ENCODE measurements at regions not wholly inside any gene's neighbourhood (a gene's known extent, or its start where the extent isn't known, plus 50 kb on each side); places are given as distances from the start of the nearest gene placed in this dataset.

DNA sequence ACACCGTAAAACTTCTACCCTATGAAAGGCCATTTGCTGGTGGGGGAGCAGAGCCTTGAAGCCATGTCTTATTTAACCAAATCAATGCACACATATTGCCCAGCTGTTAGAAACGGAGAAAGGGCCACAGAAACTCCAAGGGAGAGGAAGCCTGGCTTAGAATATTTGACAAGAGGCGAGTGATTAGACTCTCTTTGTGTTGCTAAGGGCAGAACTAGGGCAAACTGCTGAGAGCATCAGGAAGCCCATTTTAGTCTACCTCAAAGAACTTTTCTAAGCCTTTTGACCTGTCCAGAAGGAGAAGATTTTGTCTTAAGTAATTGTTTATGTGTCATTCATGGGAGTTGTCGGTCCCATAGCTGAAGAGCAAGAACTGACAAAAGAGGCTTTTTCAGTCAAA, 54.4 kb upstream of the CELF4 start:
- no peaks in the 10 kb centered on the region for H3K36me3 Mint-ChIP-seq (ENCODE audit: low read depth)
- no peaks in the 10 kb centered on the region for H3K9me3 Mint-ChIP-seq
- no peak overlapping the region for H3K27ac Mint-ChIP-seq
- H3K4me3 Mint-ChIP-seq = no peak overlapping the region
- no peaks in the 10 kb centered on the region for H3K27me3 Mint-ChIP-seq (ENCODE audit: low read depth)
- H3K4me1 Mint-ChIP-seq (ENCODE audit: low read depth) = no peaks in the 10 kb centered on the region

GRCh38 chr18:37617623-37618022, 52.0 kb upstream of the CELF4 start:
- Mint-ChIP-seq H3K9me3 (no peaks in the 10 kb centered on the region), H3K4me3 (no peak overlapping the region), H3K27me3 (ENCODE audit: low read depth) (no peaks in the 10 kb centered on the region), H3K36me3 (ENCODE audit: low read depth) (no peaks in the 10 kb centered on the region), H3K27ac (no peak overlapping the region), H3K4me1 (ENCODE audit: low read depth) (no peaks in the 10 kb centered on the region)

Data from T-helper 1 cell treated with Interleukin-12 subunit alpha and Interleukin-12 subunit beta and Interleukin-4 antibody, amounts not matched to agents 30 μg/mL and 1 μg/mL, for 36 hours (primary cell).